ENCODE measurements at regions not wholly inside any gene's neighbourhood (a gene's known extent, or its start where the extent isn't known, plus 50 kb on each side); places are given as distances from the start of the nearest gene placed in this dataset.

DNA sequence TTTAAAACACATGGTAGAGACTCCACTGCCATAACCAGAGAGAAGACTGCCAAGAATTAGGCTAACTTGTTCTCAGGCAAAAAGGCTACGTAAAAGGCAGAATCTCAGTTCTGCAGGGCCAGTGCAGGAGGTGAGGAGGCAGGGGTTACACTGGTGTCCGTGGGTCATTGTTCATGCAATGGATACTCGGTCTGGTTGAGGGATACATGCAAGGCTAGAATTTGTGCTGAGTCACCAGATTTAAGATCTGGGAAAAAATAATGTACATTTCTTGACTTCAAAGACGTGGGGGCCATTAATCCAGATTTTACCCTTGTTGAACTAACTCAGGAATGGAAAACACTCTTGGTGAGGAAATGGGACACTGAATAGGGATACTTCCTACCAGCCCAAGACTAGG lies 52.3 kb upstream of the DPH5 start:
- no peak overlapping the region for H3K27ac ChIP-seq
- H3K4me1 ChIP-seq (ENCODE audit: low read depth), result no peaks in the 10 kb centered on the region
- no peaks in the 10 kb centered on the region for H3K9me3 ChIP-seq (ENCODE audit: low read depth)
- no peak for DNase-seq (ENCODE audit: low read depth in 1 of 2, low spot score in 1 of 2)
- H3K4me3 ChIP-seq, result no peak overlapping the region
- TF ChIP-seq, protein P1, sequence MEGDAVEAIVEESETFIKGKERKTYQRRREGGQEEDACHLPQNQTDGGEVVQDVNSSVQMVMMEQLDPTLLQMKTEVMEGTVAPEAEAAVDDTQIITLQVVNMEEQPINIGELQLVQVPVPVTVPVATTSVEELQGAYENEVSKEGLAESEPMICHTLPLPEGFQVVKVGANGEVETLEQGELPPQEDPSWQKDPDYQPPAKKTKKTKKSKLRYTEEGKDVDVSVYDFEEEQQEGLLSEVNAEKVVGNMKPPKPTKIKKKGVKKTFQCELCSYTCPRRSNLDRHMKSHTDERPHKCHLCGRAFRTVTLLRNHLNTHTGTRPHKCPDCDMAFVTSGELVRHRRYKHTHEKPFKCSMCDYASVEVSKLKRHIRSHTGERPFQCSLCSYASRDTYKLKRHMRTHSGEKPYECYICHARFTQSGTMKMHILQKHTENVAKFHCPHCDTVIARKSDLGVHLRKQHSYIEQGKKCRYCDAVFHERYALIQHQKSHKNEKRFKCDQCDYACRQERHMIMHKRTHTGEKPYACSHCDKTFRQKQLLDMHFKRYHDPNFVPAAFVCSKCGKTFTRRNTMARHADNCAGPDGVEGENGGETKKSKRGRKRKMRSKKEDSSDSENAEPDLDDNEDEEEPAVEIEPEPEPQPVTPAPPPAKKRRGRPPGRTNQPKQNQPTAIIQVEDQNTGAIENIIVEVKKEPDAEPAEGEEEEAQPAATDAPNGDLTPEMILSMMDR (IDR thresholded peaks at IDR 0.05; ENCODE audit: low read depth, low read length), result no peak
- H3K36me3 ChIP-seq, result peaks cover 4% of the 10 kb centered on the region
- no peaks in the 10 kb centered on the region for H3K27me3 ChIP-seq

DNA sequence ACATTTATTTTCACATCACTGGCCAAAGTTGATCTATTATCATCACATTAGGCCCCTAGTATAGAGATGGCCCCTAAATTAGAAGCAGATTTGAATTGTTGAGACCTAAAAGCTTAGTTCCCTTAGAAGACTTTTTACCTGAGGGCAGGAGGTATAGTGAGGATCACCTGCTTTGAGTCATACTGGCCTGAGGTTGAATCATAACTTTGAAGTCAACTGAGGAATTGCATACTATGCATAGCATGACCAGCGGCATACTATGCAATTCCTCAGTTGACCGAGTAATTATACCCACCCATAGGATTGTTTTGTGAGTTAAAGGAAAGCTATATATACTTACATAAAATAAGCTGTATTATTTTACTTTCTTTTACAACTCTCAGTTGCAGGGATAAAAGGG lies 50.3 kb upstream of the DPH5 start:
- Histone ChIP-seq H3K4me1 (ENCODE audit: low read depth) (no peaks in the 10 kb centered on the region), H3K9me3 (ENCODE audit: low read depth) (no peaks in the 10 kb centered on the region)
- TF ChIP-seq, protein P1 (IDR thresholded peaks at IDR 0.05; ENCODE audit: low read depth, low read length), result no peak

More for the DNA sequence above, 50.3 kb upstream of the DPH5 start:
- no peak overlapping the region for H3K4me3 ChIP-seq
- no peak overlapping the region for H3K27ac ChIP-seq
- no peaks in the 10 kb centered on the region for H3K27me3 ChIP-seq
- DNase-seq (ENCODE audit: low read depth in 1 of 2, low spot score in 1 of 2), result no peak
- peaks cover 2% of the 10 kb centered on the region for H3K36me3 ChIP-seq

All from cardiac muscle cell (in vitro differentiated cells and primary cell).